Fibroblast of gingiva (primary cell): ENCODE measurements at regions not wholly inside any gene's neighbourhood (a gene's known extent, or its start where the extent isn't known, plus 50 kb on each side); places are given as distances from the start of the nearest gene placed in this dataset.

Experiments used
- DNase-seq: peaks from one replicate; pipeline ENCODE4 v3.0.0-alpha.2; 2011; ENCODE audit warnings: low read depth

DNA sequence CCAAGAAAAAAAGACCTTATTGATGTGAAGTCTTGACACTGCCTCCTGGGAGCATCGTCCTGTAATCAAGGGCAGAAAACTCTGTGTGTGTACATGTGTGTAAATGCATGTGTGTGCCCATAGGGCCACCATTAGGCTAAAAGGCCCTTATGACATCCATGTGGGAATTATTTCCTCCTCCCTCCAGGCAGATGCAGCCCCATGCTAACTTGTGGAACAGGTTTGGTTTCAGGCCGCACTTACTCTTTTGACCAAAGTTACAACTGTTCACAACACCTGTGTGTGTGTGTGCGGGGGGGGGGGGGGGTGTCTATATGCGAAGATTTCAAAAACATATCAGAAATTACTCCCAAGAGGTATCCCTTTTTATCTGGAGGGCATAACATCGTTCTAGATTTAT lies 87.4 kb upstream of the SLC14A2 start:
- DNase-seq: no peak

GRCh38 chr18:45528712-45529336 lies 86.5 kb upstream of the SLC14A2 start:
- no peak for DNase-seq

GRCh38 chr18:45538444-45538843 lies 76.8 kb upstream of the SLC14A2 start:
- no peak for DNase-seq

- DNase-seq: no peak
Measured at GRCh38 chr18:45539491-45539891, 75.8 kb upstream of the SLC14A2 start.

DNA sequence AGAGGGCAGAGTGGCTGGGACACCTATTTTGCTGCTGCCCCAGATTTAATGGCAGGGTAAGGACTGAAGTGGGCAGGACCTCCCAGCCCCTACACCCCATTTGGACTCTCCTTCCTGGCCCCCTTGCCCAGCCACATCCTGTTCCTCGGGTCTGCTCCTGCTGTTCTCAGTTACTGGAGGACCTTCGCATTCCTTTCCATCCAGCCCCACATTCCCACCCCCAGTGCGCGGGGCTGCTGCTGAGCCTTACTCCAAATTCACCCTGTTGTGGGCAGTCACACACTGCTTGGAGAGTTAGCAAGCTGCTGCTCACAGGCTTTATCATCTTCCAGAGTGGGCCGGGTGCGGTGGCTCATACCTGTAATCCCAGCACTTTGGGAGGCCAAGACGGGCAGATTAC lies 75.2 kb upstream of the SLC14A2 start:
- DNase-seq: no peak

DNA sequence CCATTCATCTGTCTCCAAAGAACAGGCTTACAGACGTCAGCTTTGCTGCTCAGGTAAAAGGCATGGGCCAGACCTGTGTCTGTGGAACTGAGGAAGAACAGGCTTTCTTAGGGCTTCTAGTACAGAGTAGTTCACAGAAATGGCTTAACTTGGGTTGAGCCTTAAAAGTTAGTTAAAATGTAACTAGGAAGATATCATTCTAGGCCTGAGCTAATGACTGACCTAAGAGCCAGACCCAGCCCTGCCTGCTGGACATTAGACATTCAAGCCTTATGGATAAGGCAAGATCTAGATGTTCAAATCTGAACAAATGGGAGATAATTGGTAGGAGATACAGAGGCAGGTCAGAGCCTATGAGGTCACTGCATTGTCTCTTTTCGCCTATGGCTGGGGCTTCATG lies 73.9 kb upstream of the SLC14A2 start:
- no peak for DNase-seq

GRCh38 chr18:45542043-45542442 lies 73.2 kb upstream of the SLC14A2 start:
- DNase-seq: no peak

DNA sequence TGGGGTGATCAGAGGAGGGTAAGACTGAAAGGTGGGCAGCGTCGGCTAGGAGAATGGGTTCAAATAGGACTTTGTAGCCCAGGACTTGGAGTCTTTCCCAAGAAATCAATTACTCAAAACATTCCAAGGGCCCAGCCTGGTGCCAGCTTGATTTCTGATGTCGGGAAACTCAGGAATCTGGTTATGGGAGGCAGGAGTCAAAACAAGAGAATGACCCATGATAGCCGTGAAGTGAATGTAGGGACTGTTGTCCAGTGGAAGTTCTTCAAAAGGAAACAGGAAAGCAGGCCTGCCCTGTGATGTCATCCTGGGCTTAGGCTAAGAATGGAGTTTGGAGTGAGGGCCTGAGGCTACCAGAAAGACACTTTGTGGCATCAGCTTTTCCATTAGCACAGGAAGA lies 67.4 kb upstream of the SLC14A2 start:
- DNase-seq: no peak

GRCh38 chr18:45548614-45549013 lies 66.7 kb upstream of the SLC14A2 start:
- DNase-seq: no peak

- DNase-seq: no peak
Measured at GRCh38 chr18:45549290-45549689, 66.0 kb upstream of the SLC14A2 start.

DNA sequence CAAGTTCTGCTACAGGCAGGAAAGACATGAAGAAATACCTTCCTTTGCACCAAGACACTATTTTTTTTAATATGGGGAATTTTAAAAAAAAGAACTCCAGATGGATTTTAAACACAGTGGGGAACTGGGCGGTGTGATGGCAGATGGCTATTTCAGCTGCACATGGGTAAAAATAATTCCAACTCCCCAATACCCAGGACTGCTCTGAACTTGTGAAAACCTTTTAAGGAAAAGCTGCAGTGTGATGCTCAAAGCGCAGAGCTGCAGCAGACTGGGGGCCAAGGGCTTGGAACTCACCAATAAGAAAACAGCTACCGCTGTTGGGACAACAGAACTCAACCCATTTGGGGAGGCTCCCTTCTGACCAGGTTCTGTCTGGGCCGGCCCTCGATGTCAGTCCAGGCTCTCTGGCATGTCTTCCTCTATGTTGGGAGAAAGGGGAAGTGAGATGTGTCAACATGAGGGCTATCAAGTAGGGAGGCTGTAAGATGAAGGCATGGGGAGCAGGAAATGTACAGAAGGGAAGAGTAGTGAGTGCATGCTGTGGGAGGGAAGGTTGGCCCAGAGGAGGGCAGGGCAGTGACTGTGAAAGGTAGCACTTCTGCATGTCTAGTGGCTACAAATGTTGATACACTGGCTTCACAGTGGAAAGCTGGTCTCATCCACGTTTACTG lies 64.0 kb upstream of the SLC14A2 start:
- no peak for DNase-seq

- no peak for DNase-seq
Measured at GRCh38 chr18:45553723-45554388, 61.4 kb upstream of the SLC14A2 start.

- DNase-seq: no peak
Measured at GRCh38 chr18:45554389-45554737, 60.9 kb upstream of the SLC14A2 start.

DNA sequence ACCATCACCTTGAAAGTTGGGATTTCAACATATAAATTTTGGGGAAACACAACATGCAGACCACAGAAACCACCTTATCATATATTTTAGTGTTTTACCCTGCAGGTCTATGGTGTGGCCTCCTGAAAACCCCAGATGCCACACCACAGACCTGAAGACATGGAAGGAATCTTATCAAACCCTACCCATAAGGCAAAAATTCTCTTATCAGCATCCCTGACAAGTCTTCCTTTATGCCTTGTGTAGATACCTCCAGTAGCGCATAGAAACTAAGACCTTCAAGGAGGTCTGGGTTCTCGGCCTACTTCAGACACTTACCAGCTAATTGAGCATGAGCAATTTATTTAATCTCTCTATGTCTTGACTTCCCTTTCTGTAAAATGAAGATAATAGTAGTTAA lies 59.1 kb upstream of the SLC14A2 start:
- DNase-seq: no peak

DNA sequence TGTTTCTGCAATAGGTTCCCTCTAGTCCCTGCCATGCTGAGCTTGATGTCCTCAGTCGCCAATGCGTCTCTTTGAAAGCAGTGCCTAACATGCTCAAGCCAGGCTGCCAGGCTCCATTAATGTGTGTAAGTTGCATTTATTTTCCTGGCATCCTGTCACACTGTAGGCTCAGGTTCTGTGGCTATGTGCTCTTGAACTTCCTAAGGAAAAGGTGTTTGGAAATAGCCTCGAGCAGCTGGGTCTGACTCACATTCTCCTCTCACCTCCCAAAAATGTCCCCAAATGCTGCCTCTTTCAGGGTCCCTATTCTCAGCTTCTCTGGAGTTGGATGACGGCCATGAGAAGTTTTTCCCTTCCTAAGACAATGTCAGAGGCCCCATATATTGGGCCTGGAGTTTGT lies 58.0 kb upstream of the SLC14A2 start:
- DNase-seq: no peak

DNA sequence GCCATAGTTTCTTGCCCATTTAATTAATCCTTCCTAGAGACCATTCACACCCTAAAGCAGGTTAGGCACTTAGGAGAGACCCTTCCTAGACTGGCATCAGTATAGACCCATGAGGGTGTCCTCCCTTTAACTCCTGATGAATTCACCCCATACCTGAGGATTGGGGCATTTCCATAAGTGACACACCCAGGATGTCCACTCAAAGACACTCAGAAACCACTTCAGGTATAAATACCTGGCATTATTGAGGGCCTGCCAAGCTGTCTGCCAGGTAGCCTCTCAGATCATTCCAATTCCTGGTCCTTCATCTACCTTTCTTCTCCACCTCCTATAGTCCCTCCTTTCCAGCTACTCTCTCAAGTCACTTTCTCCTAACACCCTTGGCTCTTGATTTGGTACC lies 57.5 kb upstream of the SLC14A2 start:
- DNase-seq: no peak

- no peak for DNase-seq
Measured at GRCh38 chr18:45559258-45559657, 56.0 kb upstream of the SLC14A2 start.

GRCh38 chr18:45560870-45561269 lies 54.4 kb upstream of the SLC14A2 start:
- no peak for DNase-seq

DNA sequence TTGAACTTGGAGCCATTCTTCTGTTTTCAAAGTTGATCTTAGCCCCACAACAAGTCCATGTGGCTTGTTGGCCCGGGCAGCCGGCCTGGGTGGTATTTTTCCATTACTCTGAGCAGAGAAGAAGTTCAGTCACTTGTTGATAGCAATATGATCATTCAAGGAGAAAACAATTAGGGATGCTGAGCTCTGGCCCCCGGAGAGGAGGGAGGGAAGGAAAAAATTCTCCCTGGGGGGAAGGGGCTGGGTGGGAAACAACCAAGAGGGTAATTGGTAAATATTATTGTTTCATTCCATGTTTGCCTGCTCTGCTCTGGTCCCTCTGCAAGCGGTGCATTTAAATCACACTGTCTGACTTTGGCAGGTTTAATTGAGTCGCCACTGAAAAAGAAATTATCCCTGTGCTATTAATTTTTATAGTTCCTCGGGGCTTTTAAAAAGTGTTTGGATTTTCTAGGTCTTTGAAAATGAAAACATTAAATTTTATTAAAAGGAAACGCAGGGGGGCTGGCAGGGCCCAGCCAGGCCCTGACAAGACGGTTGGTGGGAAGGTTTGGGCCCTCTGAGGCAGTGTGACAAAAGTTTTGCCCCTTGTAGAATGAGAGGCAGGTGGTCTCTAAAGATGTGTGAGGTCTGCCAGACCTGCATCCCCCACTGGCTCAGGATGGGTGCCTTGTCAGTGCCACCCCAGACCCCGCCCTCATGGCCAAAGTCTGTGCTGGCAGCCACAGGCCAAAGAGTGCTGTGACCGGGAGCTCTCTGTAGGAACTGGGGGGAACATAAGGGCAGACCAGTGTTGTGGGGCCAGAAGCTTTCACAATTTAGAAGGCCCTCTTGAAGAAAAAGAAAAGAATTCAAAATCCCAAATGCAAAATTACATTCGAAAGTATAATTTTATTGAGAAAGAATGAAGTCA lies 52.5 kb upstream of the SLC14A2 start:
- DNase-seq: no peak

- DNase-seq: no peak
Measured at GRCh38 chr18:45565280-45565970, 49.9 kb upstream of the SLC14A2 start.
